HEK293T (cell line): ENCODE measurements at regions not wholly inside any gene's neighbourhood (a gene's known extent, or its start where the extent isn't known, plus 50 kb on each side); places are given as distances from the start of the nearest gene placed in this dataset.

Experiments used
- ARNT ChIP-seq: fragments of 450-650 bp; IDR thresholded peaks from 2 replicates; pipeline ENCODE4 v1.6.1; 2017; ENCODE audit warnings: mild to moderate bottlenecking
- FOXA1 ChIP-seq: fragments of 450-650 bp; IDR thresholded peaks from 2 replicates; pipeline ENCODE4 v1.6.1; 2016; ENCODE audit warnings: mild to moderate bottlenecking
- NFRKB ChIP-seq: fragments of 450-650 bp; IDR thresholded peaks from 2 replicates; pipeline ENCODE4 v1.6.1; 2016; ENCODE audit warnings: mild to moderate bottlenecking, moderate library complexity

GRCh38 chr13:33403807-33404362, 118.3 kb upstream of the STARD13 start:
- TF ChIP-seq ARNT (no peak), NFRKB (no peak), FOXA1 (no peak)
